ENCODE measurements at regions not wholly inside any gene's neighbourhood (a gene's known extent, or its start where the extent isn't known, plus 50 kb on each side); places are given as distances from the start of the nearest gene placed in this dataset.

DNA sequence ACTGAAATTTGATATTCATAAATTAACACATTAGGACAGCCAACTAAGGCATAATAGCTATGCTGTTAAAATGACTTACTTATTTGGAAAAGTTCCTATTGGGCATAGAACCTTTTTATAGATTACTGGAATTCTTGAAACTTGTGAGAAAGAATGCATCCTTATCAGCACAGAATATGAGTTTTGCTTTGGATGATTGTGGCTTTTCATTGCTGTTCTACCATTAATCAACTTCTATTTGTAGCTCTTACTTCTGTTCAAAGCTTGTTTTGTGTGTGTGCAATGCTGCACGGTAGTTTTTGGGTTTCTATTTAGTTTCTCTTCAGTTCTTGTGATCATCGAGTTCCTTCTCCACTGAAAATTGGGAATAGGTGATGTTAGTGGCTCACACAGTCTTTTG is 152.4 kb upstream of the PELI2 start:
- Histone ChIP-seq H3K27ac (no peak overlapping the region), H3K27me3 (no peaks in the 10 kb centered on the region), H3K9me3 (no peaks in the 10 kb centered on the region), H3K36me3 (no peaks in the 10 kb centered on the region), H3K4me1 (no peaks in the 10 kb centered on the region), H3K4me3 (no peak overlapping the region)
- no peak for DNase-seq
- TF ChIP-seq, protein P1, sequence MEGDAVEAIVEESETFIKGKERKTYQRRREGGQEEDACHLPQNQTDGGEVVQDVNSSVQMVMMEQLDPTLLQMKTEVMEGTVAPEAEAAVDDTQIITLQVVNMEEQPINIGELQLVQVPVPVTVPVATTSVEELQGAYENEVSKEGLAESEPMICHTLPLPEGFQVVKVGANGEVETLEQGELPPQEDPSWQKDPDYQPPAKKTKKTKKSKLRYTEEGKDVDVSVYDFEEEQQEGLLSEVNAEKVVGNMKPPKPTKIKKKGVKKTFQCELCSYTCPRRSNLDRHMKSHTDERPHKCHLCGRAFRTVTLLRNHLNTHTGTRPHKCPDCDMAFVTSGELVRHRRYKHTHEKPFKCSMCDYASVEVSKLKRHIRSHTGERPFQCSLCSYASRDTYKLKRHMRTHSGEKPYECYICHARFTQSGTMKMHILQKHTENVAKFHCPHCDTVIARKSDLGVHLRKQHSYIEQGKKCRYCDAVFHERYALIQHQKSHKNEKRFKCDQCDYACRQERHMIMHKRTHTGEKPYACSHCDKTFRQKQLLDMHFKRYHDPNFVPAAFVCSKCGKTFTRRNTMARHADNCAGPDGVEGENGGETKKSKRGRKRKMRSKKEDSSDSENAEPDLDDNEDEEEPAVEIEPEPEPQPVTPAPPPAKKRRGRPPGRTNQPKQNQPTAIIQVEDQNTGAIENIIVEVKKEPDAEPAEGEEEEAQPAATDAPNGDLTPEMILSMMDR (IDR thresholded peaks at IDR 0.05): no peak
- TF ChIP-seq EP300 (IDR thresholded peaks at IDR 0.05; ENCODE audit: low read depth) (no peak), POLR2A (IDR thresholded peaks at IDR 0.05) (no peak), POLR2AphosphoS5 (IDR thresholded peaks at IDR 0.05) (no peak)
- intact Hi-C loops (cut with DNase I; ENCODE audit: low total_unique reads) (no loop called here), in situ Hi-C loops (cut with MboI; ENCODE audit: low pct_ligation_motif_present in 1 of 4, low pct_unique_long_range_greater_than_20kb in 1 of 4, low sequenced_read_pairs in 3 of 4) (no loop called here)
- WGBS, 2 donors (ENCODE audit: low coverage in 1 of 2): 79 to 85% methylated on average over 2 of the region's 2 CpGs

DNA sequence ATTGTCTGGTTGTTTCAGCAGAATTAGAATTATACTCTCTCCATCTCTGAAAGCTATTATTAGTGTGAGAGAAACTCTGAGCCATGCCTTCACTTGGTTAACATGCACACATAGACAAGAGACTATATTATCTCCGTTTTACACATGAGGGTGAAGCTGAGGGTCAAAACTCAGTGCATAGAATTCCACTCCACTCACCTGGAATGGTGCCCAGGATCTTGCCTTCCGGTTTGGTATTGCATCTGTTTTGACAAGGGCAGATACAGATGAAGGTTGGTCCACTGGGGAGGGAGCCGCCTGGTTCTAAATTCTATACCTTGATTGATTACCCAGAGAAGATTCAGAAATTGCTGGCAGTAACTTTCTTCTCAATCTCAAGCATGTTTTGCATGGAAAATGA is 149.5 kb upstream of the PELI2 start:
- TF ChIP-seq POLR2A (IDR thresholded peaks at IDR 0.05): no peak
- TF ChIP-seq, protein P1 (IDR thresholded peaks at IDR 0.05): no peak
- TF ChIP-seq POLR2AphosphoS5 (IDR thresholded peaks at IDR 0.05): no peak
- no peak for TF ChIP-seq EP300 (IDR thresholded peaks at IDR 0.05; ENCODE audit: low read depth)
- H3K9me3 ChIP-seq: no peaks in the 10 kb centered on the region
- in situ Hi-C loops (cut with MboI; ENCODE audit: low pct_ligation_motif_present in 1 of 4, low pct_unique_long_range_greater_than_20kb in 1 of 4, low sequenced_read_pairs in 3 of 4) (no loop called here), intact Hi-C loops (cut with DNase I; ENCODE audit: low total_unique reads) (no loop called here)
- 50% methylated on average over 3 of the region's 3 CpGs; no CpG with 5 or more reads in 1 of the 2 donors for WGBS, 2 donors (ENCODE audit: low coverage in 1 of 2)
- no peaks in the 10 kb centered on the region for H3K4me1 ChIP-seq
- no peak overlapping the region for H3K27ac ChIP-seq
- H3K36me3 ChIP-seq: no peaks in the 10 kb centered on the region
- DNase-seq: no peak
- no peaks in the 10 kb centered on the region for H3K27me3 ChIP-seq
- no peak overlapping the region for H3K4me3 ChIP-seq

DNA sequence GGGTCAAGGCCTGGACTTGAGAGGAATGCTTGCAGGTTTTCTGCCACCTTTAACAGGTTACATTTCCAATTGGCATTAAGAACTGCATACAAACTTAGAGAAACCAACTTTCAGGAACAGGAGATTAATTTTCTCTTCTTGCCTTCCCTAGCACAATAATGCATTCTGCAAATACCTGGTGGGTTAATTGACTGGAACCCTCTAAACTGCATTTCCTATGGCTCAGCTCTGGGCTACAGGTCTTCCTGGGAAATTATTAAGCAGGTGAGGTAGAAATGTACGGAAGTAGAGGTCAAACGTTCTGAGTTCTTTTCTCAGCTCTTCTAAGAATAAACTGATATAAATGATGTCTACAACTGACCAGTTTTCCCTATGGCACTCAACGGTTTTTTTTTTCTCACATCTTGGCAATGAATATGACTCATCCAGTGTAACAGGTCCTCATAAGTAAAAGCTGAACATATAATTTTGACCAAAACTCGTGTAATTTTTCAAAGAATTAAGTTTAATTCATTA is 144.9 kb upstream of the PELI2 start:
- WGBS, 2 donors (ENCODE audit: low coverage in 1 of 2): 72 to 76% methylated on average over 4 of the region's 4 CpGs
- in situ Hi-C loops (cut with MboI; ENCODE audit: low pct_ligation_motif_present in 1 of 4, low pct_unique_long_range_greater_than_20kb in 1 of 4, low sequenced_read_pairs in 3 of 4): no loop called here

DNA sequence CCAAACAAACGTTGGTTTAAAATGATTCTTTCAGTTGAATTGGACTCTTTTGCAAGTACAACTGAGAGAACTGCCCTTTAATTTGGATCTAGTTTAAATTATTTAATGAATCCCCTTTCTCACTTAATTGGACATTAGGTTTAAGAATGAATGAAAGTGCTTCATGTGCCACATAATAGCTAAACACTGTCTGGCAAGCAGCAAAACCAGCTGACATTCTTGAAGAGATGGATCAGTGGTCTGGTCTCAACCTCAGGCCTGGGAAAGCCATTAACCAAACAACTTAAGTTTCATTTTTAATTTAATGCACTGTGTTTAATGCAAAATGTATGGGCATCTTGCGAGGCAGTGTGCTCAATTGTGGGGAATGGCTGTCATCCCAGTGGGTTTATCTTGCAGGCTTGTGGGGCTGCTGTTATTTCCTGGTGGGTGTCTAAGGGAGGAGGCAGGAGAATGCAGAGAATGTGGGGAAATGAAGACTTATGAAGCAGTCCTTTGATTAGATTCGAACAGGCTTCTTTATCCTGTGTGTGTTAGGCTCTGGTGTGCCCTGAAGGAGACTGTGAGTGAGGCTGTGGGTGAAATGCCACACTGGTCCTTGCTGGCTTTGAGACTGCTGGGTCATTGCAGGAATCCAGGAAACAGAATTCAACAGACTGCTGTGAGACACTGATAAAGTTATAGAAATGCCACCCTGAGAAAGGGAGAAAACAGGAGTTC is 144.1 kb upstream of the PELI2 start:
- H3K4me1 ChIP-seq: peaks cover 8 to 17% (median 10%) of the 10 kb centered on the region in 4 donors
- TF ChIP-seq POLR2A (IDR thresholded peaks at IDR 0.05) (no peak), POLR2AphosphoS5 (IDR thresholded peaks at IDR 0.05) (no peak), EP300 (IDR thresholded peaks at IDR 0.05; ENCODE audit: low read depth) (no peak)
- TF ChIP-seq, protein P1 (IDR thresholded peaks at IDR 0.05): no peak
- no peaks in the 10 kb centered on the region for H3K9me3 ChIP-seq
- no peak overlapping the region for H3K4me3 ChIP-seq
- 67 to 76% methylated on average over 1 to 3 of the region's 3 CpGs for WGBS, 2 donors (ENCODE audit: low coverage in 1 of 2)
- DNase-seq: no peak
- intact Hi-C loops (cut with DNase I; ENCODE audit: low total_unique reads) (no loop called here), in situ Hi-C loops (cut with MboI; ENCODE audit: low pct_ligation_motif_present in 1 of 4, low pct_unique_long_range_greater_than_20kb in 1 of 4, low sequenced_read_pairs in 3 of 4) (no loop called here)
- no peaks in the 10 kb centered on the region for H3K27me3 ChIP-seq
- no peak overlapping the region for H3K27ac ChIP-seq
- no peaks in the 10 kb centered on the region for H3K36me3 ChIP-seq

More for the DNA sequence above, 144.9 kb upstream of the PELI2 start:
- Histone ChIP-seq H3K4me1 (peaks cover 8 to 17% (median 10%) of the 10 kb centered on the region in 4 donors), H3K27ac (no peak overlapping the region), H3K27me3 (no peaks in the 10 kb centered on the region), H3K9me3 (no peaks in the 10 kb centered on the region), H3K4me3 (no peak overlapping the region), H3K36me3 (no peaks in the 10 kb centered on the region)
- intact Hi-C loops (cut with DNase I; ENCODE audit: low total_unique reads): no loop called here
- no peak for DNase-seq
- TF ChIP-seq EP300 (IDR thresholded peaks at IDR 0.05; ENCODE audit: low read depth): no peak
- no peak for TF ChIP-seq POLR2A (IDR thresholded peaks at IDR 0.05)
- no peak for TF ChIP-seq POLR2AphosphoS5 (IDR thresholded peaks at IDR 0.05)
- TF ChIP-seq, protein P1 (IDR thresholded peaks at IDR 0.05): no peak
